ENCODE measurements at regions not wholly inside any gene's neighbourhood (a gene's known extent, or its start where the extent isn't known, plus 50 kb on each side); places are given as distances from the start of the nearest gene placed in this dataset.

DNA sequence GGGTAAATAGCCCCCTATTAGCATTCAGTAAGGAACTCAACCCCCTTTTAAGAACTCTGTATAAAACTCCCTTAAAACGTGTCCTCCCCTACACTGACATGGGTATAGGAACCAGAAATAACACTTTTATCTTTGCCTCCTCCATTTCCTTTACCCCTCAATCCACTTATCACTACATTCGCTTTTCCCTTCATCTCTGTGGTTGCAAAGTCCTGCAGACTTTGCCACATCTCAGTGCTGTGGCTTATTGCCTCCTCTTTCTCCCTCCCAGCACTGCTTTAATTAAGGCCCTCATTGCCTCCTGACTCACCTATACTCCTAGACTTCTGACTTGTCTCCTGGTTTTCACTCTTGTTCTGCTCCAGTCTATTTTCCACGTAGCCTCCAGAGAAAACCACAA lies 94.3 kb upstream of the GADL1 start:
- TF ChIP-seq CTCF (IDR thresholded peaks at IDR 0.05) (no peak), EZH2 (IDR thresholded peaks at IDR 0.05) (no peak), EZH2phosphoT487 (IDR thresholded peaks at IDR 0.05) (no peak)

All from neural progenitor cell (in vitro differentiated cells).